AG04449 (cell line): ENCODE measurements at regions not wholly inside any gene's neighbourhood (a gene's known extent, or its start where the extent isn't known, plus 50 kb on each side); places are given as distances from the start of the nearest gene placed in this dataset.

Experiments
- CTCF ChIA-PET: fragments of 350-600 bp; formaldehyde crosslinking; extraction: SDS; loops from one replicate; lab custom pipeline; 2021; ENCODE audit warnings: antibody characterized with exemption; lab: Yijun Ruan, JAX
- POLR2A ChIA-PET: fragments of 400-600, 350-600 bp; formaldehyde crosslinking; extraction: SDS; loops from one replicate; lab custom pipeline; 2020; ENCODE audit warnings: antibody characterized with exemption, inconsistent platforms; lab: Yijun Ruan, JAX
- DNase-seq: peaks from one replicate; pipeline ENCODE4 v3.0.0-alpha.2; 2010; ENCODE audit warnings: low read depth, low spot score
- H3K4me3 ChIP-seq: 2 replicates; pipeline ENCODE4 v1.5.1; 2011; ENCODE audit warnings: low read depth, mild to moderate bottlenecking, control low read depth, low read length
- TF ChIP-seq, protein P1 (sequence below): IDR thresholded peaks from one replicate; pipeline ENCODE4 v1.5.1; 2011; ENCODE audit warnings: mild to moderate bottlenecking, moderate library complexity, low read length, control low read depth, inconsistent platforms; ENCODE audit not compliant: insufficient read depth; ENCODE audit errors: missing control alignments

DNA sequence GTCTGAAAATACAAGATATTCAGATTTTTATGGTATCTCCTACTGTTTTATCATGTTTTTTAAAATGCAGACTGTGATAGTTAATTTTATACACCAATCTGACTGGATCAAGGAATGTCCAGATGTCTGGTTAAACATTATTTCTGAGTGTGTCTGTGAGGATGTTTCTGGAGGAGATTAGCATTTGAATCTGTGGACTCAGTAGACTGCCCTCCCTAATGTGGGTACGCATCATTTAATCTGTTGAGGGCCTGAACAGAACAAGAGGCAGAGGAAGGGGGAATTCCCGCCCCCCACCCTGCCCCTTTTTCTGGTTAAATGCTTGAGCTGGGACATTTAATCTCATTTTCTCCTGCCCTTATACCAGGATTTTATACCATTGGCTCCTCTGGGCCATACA, 72.1 kb downstream of the AVPR1A start:
- ChIA-PET CTCF (interaction anchor here (1.0 to 2.2 kb wide), 4 partner anchors 10 to 279 kb away, joined by 3 to 12 read pairs (median 4); no protein-coding TSS in a partner anchor), POLR2A (no interaction called here)
- TF ChIP-seq, protein P1, sequence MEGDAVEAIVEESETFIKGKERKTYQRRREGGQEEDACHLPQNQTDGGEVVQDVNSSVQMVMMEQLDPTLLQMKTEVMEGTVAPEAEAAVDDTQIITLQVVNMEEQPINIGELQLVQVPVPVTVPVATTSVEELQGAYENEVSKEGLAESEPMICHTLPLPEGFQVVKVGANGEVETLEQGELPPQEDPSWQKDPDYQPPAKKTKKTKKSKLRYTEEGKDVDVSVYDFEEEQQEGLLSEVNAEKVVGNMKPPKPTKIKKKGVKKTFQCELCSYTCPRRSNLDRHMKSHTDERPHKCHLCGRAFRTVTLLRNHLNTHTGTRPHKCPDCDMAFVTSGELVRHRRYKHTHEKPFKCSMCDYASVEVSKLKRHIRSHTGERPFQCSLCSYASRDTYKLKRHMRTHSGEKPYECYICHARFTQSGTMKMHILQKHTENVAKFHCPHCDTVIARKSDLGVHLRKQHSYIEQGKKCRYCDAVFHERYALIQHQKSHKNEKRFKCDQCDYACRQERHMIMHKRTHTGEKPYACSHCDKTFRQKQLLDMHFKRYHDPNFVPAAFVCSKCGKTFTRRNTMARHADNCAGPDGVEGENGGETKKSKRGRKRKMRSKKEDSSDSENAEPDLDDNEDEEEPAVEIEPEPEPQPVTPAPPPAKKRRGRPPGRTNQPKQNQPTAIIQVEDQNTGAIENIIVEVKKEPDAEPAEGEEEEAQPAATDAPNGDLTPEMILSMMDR, result no peak
- H3K4me3 ChIP-seq, result no peak overlapping the region
- DNase-seq, result no peak

DNA sequence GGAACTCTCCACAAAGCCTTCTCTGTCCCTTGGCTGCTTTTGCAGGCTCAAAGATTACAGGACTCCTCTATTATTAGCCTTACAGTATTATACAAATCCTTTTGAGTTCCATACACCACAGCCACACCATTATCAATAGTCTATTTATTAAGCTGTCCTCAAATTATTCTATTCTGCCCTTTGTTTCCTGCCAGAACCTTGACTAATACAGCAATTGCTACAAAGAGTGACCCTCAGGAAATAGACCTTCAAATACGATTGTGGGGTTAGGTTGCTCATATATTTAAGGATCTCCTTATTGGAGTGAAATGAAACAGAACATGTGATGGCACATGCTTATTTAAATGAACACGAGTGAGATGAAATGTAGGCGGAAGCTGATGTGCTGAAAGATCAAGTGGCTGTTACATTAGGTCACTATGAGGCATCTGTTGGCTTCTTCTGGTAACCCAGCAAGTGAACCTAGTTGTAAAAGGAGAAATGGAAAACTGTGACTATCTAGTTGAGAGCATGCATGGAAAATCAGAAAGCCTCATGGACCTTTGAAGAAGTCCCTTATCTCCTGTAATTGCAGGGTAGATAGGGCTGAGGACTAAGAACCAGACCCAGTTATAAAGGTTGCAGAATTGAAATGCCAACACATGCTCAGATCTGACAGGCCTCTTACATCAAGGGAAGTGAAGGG, 75.5 kb downstream of the AVPR1A start:
- DNase-seq, result no peak
- H3K4me3 ChIP-seq, result no peak overlapping the region
- POLR2A ChIA-PET, result no interaction called here
- CTCF ChIA-PET, result interaction anchor here (1.2 to 1.7 kb wide), 2 partner anchors 262 to 272 kb away, joined by 4 to 6 read pairs; no protein-coding TSS in a partner anchor
- TF ChIP-seq, protein P1, result no peak

DNA sequence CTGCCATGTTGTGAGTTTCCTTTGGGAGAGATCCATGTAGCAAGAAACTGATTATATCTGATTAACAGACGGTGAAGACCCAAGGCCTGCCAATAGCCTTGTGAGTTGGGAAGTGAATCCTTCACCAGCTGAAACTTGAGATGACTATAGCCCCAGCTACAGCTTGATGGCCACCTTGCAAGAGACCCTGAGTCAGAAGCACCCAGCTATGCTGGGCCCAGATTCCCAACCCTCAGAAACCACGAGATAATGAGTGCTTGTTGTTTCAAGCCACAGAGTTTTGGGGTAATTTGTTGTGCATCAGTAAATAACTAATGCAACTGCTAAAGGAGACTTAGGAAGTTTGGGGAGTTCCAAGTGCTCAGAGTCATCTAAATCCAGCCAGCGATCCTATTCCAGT, 80.3 kb downstream of the AVPR1A start:
- POLR2A ChIA-PET, result no interaction called here
- CTCF ChIA-PET, result interaction anchor here (1.0 to 9.0 kb wide), 11 partner anchors 12 to 634 kb away, joined by 3 to 281 read pairs (median 4); partner anchors contain the start of gene PPM1H
- no peak for DNase-seq
- H3K4me3 ChIP-seq, result no peak overlapping the region
- TF ChIP-seq, protein P1, result no peak

DNA sequence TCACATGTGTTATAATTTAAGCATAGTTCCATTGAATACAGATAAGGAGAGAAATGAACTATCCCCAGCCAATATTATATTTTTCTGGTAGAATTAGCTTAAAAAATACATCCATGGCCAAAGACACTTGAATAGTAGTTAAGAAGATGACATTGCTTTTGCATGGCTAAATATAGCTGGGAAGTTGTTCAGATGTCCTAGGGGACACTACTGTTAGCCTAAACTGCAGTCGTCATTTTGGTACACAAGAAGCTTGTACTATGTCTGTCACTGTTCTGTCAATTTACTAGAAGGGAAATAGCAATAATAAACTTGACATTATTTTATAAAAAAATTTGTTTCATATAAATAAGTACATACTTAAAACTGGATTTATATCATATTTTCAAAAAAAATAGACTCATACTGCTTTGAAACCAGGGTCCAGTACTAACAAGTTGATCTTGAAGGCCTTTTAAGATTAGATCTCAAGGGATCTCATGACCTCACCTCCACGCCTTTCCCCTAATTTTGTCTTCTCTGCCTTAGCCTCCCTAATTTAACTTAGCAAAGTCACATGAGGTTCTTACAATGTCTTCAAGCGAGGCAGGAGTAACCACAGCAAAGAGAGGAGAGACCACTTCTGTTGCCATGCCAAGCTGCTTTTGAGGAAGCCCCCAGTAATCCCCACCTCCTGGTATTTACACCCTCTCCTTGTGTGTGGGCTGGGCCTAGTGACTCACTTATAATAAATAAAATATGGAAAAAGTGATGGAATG, 81.0 kb downstream of the AVPR1A start:
- H3K4me3 ChIP-seq, result no peak overlapping the region
- ChIA-PET POLR2A (no interaction called here), CTCF (interaction anchor here (0.6 to 9.0 kb wide), 33 partner anchors 8 to 731 kb away, joined by 3 to 281 read pairs (median 5); partner anchors contain the start of gene PPM1H)
- no peak for DNase-seq
- TF ChIP-seq, protein P1, result no peak

DNA sequence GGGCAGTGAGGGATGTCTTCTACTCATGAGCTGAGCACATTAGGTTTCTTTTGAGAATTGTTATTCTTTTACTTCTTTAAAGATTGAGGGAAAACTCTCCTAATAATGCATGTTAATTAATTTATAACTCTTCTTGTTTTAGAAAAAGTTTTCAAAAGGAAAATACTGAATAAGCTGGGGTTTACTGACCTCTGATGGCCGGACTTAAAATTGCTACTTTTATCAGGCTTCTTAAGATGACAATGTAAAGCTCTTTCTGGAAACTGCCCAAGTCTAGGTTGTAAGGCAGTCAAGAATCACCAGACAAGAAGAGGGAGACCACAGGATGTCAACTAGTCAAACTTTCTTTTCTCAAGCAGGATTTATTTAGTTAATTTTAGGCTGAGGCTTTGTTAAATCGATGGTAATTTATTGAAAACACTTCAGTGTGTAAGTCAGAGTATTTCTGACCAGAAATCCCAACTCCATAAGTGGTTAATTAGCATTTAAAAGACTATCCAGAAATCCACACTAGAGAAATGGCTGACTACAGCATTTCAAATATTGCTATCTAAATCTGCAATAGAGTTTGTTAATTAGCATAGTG, 82.1 kb downstream of the AVPR1A start:
- ChIA-PET POLR2A (interaction anchor here (0.8 kb wide), 1 partner anchor 135 kb away, joined by 3 read pairs; no protein-coding TSS in a partner anchor), CTCF (interaction anchor here (0.6 to 9.0 kb wide), 50 partner anchors 9 to 633 kb away, joined by 3 to 281 read pairs (median 5); partner anchors contain the start of gene PPM1H)
- peak; percentile 56 for DNase-seq
- no peak overlapping the region for H3K4me3 ChIP-seq
- TF ChIP-seq, protein P1, result peak; percentile 36
